HL-60 (cell line): ENCODE measurements at regions not wholly inside any gene's neighbourhood (a gene's known extent, or its start where the extent isn't known, plus 50 kb on each side); places are given as distances from the start of the nearest gene placed in this dataset.

Source experiments
- DNase-seq, 2 experiments: peaks; one replicate each; pipeline ENCODE4 v3.0.0-alpha.2; 2010 to 2020; ENCODE audit warnings: low read depth in 1 of 2, low spot score in 1 of 2
- H3K27ac ChIP-seq: fragments of 250-450 bp; sonication (Bioruptor Pico); replicated peaks from 2 replicates; pipeline ENCODE4 v1.5.1; 2020; ENCODE audit warnings: mild to moderate bottlenecking, moderate library complexity
- H3K27me3 ChIP-seq: fragments of 250-450 bp; sonication (Bioruptor Pico); 2 replicates; pipeline ENCODE4 v1.5.1; 2021; ENCODE audit warnings: mild to moderate bottlenecking, moderate library complexity; ENCODE audit not compliant: insufficient read depth, poor library complexity, severe bottlenecking
- H3K4me3 ChIP-seq: replicated peaks from 2 replicates; pipeline ENCODE4 v1.5.1; 2011; ENCODE audit warnings: mild to moderate bottlenecking, control low read depth, low read length; ENCODE audit not compliant: insufficient read depth
- GABPA ChIP-seq: IDR thresholded peaks from 2 replicates; pipeline ENCODE4 v1.6.1; 2012; ENCODE audit warnings: low read depth
- POLR2AphosphoS5 ChIP-seq: IDR thresholded peaks from 2 replicates; pipeline ENCODE4 v1.6.1; 2012; ENCODE audit warnings: low read depth
- SPI1 ChIP-seq: IDR thresholded peaks from 2 replicates; pipeline ENCODE4 v1.6.1; 2012; ENCODE audit warnings: low read depth, mild to moderate bottlenecking, borderline replicate concordance
- TF ChIP-seq, protein P1 (sequence below): IDR thresholded peaks from 2 replicates; pipeline ENCODE4 v1.6.1; 2012; ENCODE audit warnings: low read depth; ENCODE audit not compliant: insufficient replicate concordance
- TF ChIP-seq, protein P2 (sequence below): IDR thresholded peaks from one replicate; pipeline ENCODE4 v1.5.1; 2011; ENCODE audit warnings: low read length, control low read depth, inconsistent platforms; ENCODE audit not compliant: insufficient read depth

DNA sequence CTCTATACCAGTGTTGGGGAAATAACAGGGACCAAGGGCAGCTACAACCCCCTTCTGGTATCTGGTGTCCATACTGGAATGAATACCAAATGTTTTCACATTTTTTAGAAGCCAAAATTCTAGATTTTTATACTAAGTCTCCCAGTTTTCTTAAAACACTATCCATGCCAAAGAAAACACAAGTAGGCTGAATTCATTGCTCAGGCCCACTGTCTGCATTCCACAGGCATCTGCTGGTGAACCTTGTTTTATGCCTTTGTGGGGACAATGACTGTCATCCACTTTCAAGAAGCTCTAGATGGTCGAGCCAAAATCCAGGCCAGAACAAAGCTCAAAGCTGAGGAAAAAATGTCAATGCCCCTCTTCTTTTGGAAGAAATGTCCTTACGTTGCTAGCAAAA, 213.4 kb upstream of the RASGEF1B start:
- H3K27ac ChIP-seq, result no peak overlapping the region
- no peak overlapping the region for H3K4me3 ChIP-seq
- no peak for DNase-seq
- H3K27me3 ChIP-seq, result peaks cover 2% of the 10 kb centered on the region
- TF ChIP-seq, protein P1, sequence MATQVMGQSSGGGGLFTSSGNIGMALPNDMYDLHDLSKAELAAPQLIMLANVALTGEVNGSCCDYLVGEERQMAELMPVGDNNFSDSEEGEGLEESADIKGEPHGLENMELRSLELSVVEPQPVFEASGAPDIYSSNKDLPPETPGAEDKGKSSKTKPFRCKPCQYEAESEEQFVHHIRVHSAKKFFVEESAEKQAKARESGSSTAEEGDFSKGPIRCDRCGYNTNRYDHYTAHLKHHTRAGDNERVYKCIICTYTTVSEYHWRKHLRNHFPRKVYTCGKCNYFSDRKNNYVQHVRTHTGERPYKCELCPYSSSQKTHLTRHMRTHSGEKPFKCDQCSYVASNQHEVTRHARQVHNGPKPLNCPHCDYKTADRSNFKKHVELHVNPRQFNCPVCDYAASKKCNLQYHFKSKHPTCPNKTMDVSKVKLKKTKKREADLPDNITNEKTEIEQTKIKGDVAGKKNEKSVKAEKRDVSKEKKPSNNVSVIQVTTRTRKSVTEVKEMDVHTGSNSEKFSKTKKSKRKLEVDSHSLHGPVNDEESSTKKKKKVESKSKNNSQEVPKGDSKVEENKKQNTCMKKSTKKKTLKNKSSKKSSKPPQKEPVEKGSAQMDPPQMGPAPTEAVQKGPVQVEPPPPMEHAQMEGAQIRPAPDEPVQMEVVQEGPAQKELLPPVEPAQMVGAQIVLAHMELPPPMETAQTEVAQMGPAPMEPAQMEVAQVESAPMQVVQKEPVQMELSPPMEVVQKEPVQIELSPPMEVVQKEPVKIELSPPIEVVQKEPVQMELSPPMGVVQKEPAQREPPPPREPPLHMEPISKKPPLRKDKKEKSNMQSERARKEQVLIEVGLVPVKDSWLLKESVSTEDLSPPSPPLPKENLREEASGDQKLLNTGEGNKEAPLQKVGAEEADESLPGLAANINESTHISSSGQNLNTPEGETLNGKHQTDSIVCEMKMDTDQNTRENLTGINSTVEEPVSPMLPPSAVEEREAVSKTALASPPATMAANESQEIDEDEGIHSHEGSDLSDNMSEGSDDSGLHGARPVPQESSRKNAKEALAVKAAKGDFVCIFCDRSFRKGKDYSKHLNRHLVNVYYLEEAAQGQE, result no peak
- TF ChIP-seq, protein P2, sequence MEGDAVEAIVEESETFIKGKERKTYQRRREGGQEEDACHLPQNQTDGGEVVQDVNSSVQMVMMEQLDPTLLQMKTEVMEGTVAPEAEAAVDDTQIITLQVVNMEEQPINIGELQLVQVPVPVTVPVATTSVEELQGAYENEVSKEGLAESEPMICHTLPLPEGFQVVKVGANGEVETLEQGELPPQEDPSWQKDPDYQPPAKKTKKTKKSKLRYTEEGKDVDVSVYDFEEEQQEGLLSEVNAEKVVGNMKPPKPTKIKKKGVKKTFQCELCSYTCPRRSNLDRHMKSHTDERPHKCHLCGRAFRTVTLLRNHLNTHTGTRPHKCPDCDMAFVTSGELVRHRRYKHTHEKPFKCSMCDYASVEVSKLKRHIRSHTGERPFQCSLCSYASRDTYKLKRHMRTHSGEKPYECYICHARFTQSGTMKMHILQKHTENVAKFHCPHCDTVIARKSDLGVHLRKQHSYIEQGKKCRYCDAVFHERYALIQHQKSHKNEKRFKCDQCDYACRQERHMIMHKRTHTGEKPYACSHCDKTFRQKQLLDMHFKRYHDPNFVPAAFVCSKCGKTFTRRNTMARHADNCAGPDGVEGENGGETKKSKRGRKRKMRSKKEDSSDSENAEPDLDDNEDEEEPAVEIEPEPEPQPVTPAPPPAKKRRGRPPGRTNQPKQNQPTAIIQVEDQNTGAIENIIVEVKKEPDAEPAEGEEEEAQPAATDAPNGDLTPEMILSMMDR, result no peak
- no peak for TF ChIP-seq SPI1
- no peak for TF ChIP-seq GABPA
- no peak for TF ChIP-seq POLR2AphosphoS5

DNA sequence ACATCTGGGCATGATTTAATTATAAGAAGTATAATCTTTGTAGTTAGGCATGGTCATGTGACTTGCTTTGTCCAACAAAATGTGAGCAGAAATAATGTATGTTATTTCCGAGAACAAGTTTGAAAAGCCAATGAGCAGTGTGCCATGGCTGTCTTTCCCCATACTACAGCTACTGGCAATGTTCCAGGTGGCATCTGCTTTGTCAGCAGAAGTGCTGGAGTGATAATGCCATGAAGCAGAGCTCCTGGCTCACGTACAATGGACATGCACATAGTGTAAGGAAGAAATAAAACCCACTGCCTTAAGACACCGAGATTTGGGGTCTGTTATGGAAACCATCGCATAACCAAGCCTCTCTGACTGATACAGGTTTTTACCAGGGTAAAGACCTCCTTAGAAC, 212.6 kb upstream of the RASGEF1B start:
- Histone ChIP-seq H3K4me3 (no peak overlapping the region), H3K27me3 (peaks cover 2% of the 10 kb centered on the region), H3K27ac (no peak overlapping the region)
- DNase-seq, result no peak
- TF ChIP-seq GABPA, result no peak
- TF ChIP-seq, protein P2, result no peak
- TF ChIP-seq, protein P1, result no peak
- no peak for TF ChIP-seq POLR2AphosphoS5

DNA sequence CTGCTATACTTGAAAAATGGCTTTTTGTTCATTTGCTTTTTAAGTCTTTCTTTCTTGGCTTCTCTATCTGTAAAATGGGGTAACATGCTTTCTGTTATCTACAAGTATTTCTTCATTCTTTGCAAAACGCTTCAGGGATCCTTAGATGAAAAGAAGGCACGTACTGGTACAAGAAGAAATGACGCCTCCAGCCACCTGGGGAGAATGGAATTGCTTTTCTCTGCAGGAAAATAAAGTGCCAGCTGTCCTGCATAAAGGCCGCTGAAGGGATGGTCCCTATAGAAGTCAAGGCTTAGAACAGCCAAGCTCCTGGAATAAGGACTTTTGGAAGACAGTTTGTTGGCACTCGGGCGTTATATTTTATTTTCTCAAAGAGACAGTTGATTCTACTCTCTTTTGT, 210.8 kb upstream of the RASGEF1B start:
- DNase-seq, result no peak
- TF ChIP-seq, protein P2, result no peak
- TF ChIP-seq POLR2AphosphoS5 (no peak), GABPA (no peak), SPI1 (no peak)
- TF ChIP-seq, protein P1, result no peak
- peaks cover 2% of the 10 kb centered on the region for H3K27me3 ChIP-seq
- no peak overlapping the region for H3K4me3 ChIP-seq
- H3K27ac ChIP-seq, result no peak overlapping the region
